ENCODE measurements at regions not wholly inside any gene's neighbourhood (a gene's known extent, or its start where the extent isn't known, plus 50 kb on each side); places are given as distances from the start of the nearest gene placed in this dataset.

DNA sequence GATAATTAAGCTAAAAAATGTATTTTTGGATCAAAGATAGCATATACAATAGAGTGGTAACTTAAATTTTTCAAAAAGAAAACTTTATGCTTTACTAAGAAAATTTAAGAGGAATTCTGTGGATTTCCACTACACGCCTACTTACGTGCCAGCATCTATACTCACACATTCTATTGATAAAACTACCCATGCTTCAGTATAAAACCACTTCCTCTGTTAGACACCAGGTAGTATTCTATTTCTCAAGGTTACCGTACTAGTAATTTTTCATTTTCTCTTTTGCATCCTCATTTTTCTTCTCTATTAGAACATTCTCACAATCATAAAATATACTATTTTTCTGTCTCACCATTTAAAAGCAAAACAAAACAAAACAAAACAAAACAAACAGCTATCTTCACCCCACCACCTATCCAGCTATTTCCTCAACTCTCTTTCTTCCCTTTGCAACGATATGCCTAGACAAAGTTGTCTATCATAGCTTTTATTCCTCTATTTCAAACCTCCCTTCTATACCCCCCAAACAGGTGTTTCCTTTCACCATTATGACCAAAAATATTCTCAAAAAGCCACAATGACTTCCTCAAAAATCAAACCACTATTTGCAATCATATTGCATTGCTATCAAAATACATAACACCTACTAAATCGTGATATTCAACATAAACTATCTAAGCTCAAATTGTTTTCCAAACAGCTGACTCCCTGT is 1652.0 kb downstream of the MRPL39 start:
- TF ChIP-seq, protein P1, sequence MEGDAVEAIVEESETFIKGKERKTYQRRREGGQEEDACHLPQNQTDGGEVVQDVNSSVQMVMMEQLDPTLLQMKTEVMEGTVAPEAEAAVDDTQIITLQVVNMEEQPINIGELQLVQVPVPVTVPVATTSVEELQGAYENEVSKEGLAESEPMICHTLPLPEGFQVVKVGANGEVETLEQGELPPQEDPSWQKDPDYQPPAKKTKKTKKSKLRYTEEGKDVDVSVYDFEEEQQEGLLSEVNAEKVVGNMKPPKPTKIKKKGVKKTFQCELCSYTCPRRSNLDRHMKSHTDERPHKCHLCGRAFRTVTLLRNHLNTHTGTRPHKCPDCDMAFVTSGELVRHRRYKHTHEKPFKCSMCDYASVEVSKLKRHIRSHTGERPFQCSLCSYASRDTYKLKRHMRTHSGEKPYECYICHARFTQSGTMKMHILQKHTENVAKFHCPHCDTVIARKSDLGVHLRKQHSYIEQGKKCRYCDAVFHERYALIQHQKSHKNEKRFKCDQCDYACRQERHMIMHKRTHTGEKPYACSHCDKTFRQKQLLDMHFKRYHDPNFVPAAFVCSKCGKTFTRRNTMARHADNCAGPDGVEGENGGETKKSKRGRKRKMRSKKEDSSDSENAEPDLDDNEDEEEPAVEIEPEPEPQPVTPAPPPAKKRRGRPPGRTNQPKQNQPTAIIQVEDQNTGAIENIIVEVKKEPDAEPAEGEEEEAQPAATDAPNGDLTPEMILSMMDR (IDR thresholded peaks at IDR 0.05), result no peak
- TF ChIP-seq POLR2A (IDR thresholded peaks at IDR 0.05), result no peak
